HUES48 (cell line): ENCODE measurements at regions not wholly inside any gene's neighbourhood (a gene's known extent, or its start where the extent isn't known, plus 50 kb on each side); places are given as distances from the start of the nearest gene placed in this dataset.

Experiments
- H3K27ac ChIP-seq: one replicate; pipeline ENCODE4 v1.7.0; 2013; ENCODE audit warnings: low read depth, low read length, inconsistent platforms
- H3K27me3 ChIP-seq: 2 replicates; pipeline ENCODE4 v1.6.1; 2013; ENCODE audit warnings: mild to moderate bottlenecking, low read length; ENCODE audit not compliant: control insufficient read depth, insufficient read depth
- H3K36me3 ChIP-seq: 2 replicates; pipeline ENCODE4 v1.6.1; 2013; ENCODE audit warnings: low read length; ENCODE audit not compliant: control insufficient read depth, insufficient read depth
- H3K4me1 ChIP-seq: 2 replicates; pipeline ENCODE4 v1.6.1; 2013; ENCODE audit warnings: mild to moderate bottlenecking, low read length; ENCODE audit not compliant: control insufficient read depth, insufficient read depth
- H3K4me3 ChIP-seq: 2 replicates; pipeline ENCODE4 v1.5.1; 2013; ENCODE audit warnings: mild to moderate bottlenecking, low read depth, low read length
- H3K9ac ChIP-seq: 2 replicates; pipeline ENCODE4 v1.6.1; 2013; ENCODE audit warnings: mild to moderate bottlenecking, low read depth, low read length, moderate library complexity
- H3K9me3 ChIP-seq: 2 replicates; pipeline ENCODE4 v1.6.1; 2013; ENCODE audit warnings: low read length; ENCODE audit not compliant: control insufficient read depth, insufficient read depth

GRCh38 chr7:46653848-46654247 is 732.8 kb upstream of the IGFBP3 start:
- H3K27me3 ChIP-seq = no peaks in the 10 kb centered on the region
- H3K36me3 ChIP-seq = no peaks in the 10 kb centered on the region
- peaks cover 4% of the 10 kb centered on the region for H3K9me3 ChIP-seq
- no peak overlapping the region for H3K9ac ChIP-seq
- no peak overlapping the region for H3K27ac ChIP-seq
- H3K4me3 ChIP-seq = no peak overlapping the region
- H3K4me1 ChIP-seq = no peaks in the 10 kb centered on the region

DNA sequence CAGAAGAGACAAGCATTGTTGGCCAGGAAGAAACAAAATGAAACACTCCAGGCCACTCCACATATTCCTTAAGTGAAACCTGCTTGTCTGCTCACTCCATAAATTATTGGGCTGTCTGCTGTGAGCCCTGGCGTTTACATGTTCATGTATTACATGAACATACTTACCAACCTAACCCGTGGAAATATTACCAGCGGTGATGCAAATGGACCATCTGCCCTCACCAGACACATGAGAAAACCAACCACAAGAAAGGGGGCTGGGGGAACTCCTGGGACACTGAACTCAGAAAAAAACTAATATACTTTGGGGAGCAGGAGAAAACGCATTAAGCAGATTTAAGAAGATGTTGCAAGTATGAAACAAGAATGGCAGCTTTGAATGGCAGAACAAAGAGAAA is 731.2 kb upstream of the IGFBP3 start:
- no peaks in the 10 kb centered on the region for H3K4me1 ChIP-seq
- H3K4me3 ChIP-seq = no peak overlapping the region
- H3K9ac ChIP-seq = no peak overlapping the region
- no peaks in the 10 kb centered on the region for H3K36me3 ChIP-seq
- H3K9me3 ChIP-seq = peaks cover 6% of the 10 kb centered on the region
- no peak overlapping the region for H3K27ac ChIP-seq
- H3K27me3 ChIP-seq = no peaks in the 10 kb centered on the region

DNA sequence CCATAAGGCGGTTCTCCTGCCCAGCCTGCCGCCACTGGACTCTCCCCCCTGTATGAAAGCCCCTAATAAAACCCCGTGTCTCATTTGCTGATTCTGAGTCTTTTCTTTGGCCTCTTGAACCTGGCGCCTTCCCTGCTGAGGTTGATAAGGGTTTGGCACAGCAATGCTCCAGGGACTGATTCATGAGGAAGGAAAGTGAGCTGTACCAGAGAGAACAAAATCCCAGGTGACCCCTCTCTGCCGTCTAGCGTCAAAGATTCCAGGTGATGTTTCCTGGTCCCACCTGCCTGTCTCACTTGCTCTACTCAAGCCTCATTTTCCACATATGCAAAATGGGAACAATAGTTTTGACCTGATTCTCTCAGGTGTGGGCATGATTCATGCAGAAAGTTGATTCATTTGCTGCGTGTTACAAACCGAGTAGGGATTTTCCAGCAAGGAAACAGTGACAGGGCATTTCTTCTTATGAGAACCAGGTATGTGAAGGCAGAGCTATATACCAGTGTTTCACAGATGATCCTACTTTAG is 730.6 kb upstream of the IGFBP3 start:
- Histone ChIP-seq H3K27ac (no peak overlapping the region), H3K9ac (no peak overlapping the region)

DNA sequence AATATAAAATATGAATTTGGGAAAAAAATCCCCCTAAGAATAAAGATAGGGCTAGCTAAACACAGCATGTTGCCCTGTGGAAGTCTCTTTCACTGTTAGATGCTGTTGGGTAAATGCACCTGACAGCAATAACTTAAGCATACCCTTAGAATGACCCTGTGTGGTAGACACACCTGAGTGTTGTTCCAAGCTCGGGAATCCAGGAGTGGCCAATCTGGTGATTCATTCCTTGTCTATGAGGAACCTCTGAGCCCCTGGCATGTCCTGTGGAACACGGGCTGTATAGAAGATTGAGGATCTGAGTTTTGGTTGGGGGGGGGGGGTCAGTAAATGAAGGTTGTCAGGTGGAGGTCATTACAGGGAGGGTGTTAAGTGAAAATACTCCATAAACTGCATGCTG is 730.0 kb upstream of the IGFBP3 start:
- H3K9me3 ChIP-seq = peaks cover 6% of the 10 kb centered on the region
- H3K36me3 ChIP-seq = no peaks in the 10 kb centered on the region
- no peak overlapping the region for H3K27ac ChIP-seq
- H3K4me1 ChIP-seq = 0 out of 2 replicates have a peak, but pooled peaks cover under 1% of the 10 kb centered on the region
- H3K27me3 ChIP-seq = no peaks in the 10 kb centered on the region
- no peak overlapping the region for H3K4me3 ChIP-seq
- H3K9ac ChIP-seq = no peak overlapping the region

More for the DNA sequence above, 730.6 kb upstream of the IGFBP3 start:
- H3K4me1 ChIP-seq = no peaks in the 10 kb centered on the region
- no peaks in the 10 kb centered on the region for H3K27me3 ChIP-seq
- no peak overlapping the region for H3K4me3 ChIP-seq
- no peaks in the 10 kb centered on the region for H3K36me3 ChIP-seq
- H3K9me3 ChIP-seq = peaks cover 6% of the 10 kb centered on the region

DNA sequence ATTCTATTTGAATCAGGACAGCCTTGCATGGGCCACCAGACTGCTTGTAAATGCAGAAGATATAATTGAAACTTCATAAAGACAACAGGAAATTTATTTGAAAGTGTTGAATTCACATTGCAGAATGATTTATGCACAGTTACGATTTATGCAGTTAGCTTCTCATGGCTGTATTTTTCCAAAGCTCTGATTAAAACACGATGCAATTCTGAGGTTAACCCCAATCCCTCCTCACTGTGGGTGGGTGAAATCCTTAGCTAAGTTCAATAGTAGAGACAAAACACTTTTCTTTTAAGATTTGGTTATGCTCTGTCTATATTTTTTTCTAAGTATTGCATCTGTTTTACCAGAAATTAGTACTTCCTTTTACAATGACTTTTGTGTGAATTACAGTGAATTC is 728.8 kb upstream of the IGFBP3 start:
- no peak overlapping the region for H3K27ac ChIP-seq
- H3K9me3 ChIP-seq = peaks cover 6% of the 10 kb centered on the region
- 0 out of 2 replicates have a peak, but pooled peaks cover 4% of the 10 kb centered on the region for H3K4me1 ChIP-seq

DNA sequence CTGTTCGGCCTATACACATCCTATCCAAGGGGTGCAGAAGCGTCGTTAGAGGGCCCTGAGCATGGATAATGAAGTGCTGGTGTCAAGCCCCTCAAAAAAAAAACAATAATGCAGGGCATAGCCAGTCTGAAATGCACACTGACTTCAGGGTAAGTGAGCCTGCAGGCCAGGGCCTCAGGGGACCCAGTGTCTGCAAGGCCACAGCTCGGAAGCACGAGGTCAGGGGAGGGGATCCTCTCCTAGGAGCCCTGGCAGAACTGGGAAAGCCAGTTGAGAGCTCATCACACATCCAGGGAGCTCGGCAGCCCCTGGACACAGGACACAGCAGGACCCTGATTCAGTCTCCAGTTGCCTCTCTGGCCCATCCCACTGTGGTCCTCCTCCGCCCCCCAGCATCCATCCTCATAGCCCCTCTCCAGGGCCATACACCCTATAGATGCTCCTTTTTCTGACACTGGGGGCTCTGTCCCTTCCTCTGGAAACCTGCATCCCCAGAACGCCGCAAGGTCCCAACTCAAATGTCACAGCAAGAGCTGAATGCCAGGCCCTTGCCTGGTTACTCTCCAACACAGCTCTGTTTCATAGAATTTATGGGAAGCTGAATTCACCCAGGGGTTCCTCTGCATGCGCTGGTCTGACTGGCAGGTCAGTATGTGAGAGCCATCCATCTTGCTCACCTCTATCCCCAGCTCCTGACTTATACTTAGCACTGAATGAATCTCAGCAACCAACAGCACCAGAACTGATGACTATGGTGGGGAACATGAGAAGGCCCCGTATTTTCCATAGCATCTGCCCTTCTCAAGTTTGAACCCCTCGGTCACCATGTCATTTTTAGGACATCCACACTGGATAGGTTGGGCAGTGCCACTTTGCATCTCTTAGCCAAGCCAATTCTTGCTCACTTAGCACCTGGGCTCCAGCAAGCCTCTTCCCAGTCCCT is 717.0 kb upstream of the IGFBP3 start:
- no peaks in the 10 kb centered on the region for H3K4me1 ChIP-seq
- H3K9me3 ChIP-seq = no peaks in the 10 kb centered on the region
- no peak overlapping the region for H3K27ac ChIP-seq
- no peaks in the 10 kb centered on the region for H3K36me3 ChIP-seq
- no peak overlapping the region for H3K4me3 ChIP-seq
- H3K9ac ChIP-seq = no peak overlapping the region
- no peaks in the 10 kb centered on the region for H3K27me3 ChIP-seq

More for the DNA sequence above, 728.8 kb upstream of the IGFBP3 start:
- no peak overlapping the region for H3K4me3 ChIP-seq
- no peaks in the 10 kb centered on the region for H3K36me3 ChIP-seq
- H3K9ac ChIP-seq = no peak overlapping the region
- H3K27me3 ChIP-seq = no peaks in the 10 kb centered on the region

DNA sequence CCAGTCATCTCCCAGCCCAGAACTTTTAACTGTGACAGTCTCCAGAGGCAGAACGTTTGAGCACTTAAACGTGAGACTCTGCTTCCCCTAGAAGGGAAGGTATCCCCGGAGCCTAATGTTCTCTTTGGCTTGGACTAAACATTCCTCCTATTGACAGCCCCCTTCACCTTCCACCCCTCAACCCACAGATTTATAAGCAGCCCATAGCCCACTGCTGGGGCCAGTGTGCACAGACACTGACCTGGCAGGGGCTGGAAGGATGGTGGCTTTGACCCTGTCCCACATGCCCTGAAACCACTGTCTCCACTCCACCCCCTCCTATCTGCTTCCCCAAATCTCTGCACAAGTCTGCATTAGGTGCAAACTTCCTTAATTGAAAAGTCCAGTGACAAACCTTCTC is 715.0 kb upstream of the IGFBP3 start:
- Histone ChIP-seq H3K9me3 (no peaks in the 10 kb centered on the region), H3K4me3 (no peak overlapping the region), H3K9ac (no peak overlapping the region), H3K27me3 (no peaks in the 10 kb centered on the region), H3K27ac (no peak overlapping the region), H3K36me3 (no peaks in the 10 kb centered on the region), H3K4me1 (no peaks in the 10 kb centered on the region)

GRCh38 chr7:46633630-46634240 is 712.7 kb upstream of the IGFBP3 start:
- no peak overlapping the region for H3K9ac ChIP-seq
- no peak overlapping the region for H3K4me3 ChIP-seq
- H3K36me3 ChIP-seq = no peaks in the 10 kb centered on the region
- no peak overlapping the region for H3K27ac ChIP-seq
- no peaks in the 10 kb centered on the region for H3K4me1 ChIP-seq
- H3K27me3 ChIP-seq = no peaks in the 10 kb centered on the region
- no peaks in the 10 kb centered on the region for H3K9me3 ChIP-seq

- no peaks in the 10 kb centered on the region for H3K27me3 ChIP-seq
- H3K27ac ChIP-seq = no peak overlapping the region
- H3K36me3 ChIP-seq = no peaks in the 10 kb centered on the region
- no peak overlapping the region for H3K4me3 ChIP-seq
- H3K9ac ChIP-seq = no peak overlapping the region
- H3K9me3 ChIP-seq = no peaks in the 10 kb centered on the region
- no peaks in the 10 kb centered on the region for H3K4me1 ChIP-seq
These were observed 712.1 kb upstream of the IGFBP3 start for GRCh38 chr7:46633200-46633599.

GRCh38 chr7:46630031-46630430 is 709.0 kb upstream of the IGFBP3 start:
- H3K4me3 ChIP-seq = no peak overlapping the region

DNA sequence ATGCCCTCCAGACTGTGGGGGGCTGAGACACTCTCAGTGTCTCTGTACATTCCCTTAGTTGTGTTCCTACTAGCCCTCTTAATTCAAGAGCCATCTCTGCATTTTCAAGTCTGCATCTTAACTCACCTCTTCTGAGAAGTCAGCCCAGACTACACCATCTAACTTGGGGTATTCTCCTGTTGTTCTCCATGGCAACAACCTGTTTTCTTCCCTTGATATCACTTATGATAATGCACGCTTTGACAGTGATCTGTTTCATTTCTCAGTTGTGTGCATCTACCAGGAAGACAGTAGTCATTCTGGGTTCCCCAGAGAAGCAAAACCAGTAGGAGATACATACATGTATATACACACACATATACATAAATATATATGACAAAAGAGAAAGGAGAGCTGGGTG is 707.3 kb upstream of the IGFBP3 start:
- H3K4me1 ChIP-seq = peaks cover 10% of the 10 kb centered on the region
- no peaks in the 10 kb centered on the region for H3K27me3 ChIP-seq
- no peaks in the 10 kb centered on the region for H3K36me3 ChIP-seq
- H3K27ac ChIP-seq = no peak overlapping the region
- no peak overlapping the region for H3K4me3 ChIP-seq
- H3K9ac ChIP-seq = no peak overlapping the region
- H3K9me3 ChIP-seq = no peaks in the 10 kb centered on the region

More at GRCh38 chr7:46630031-46630430, 709.0 kb upstream of the IGFBP3 start:
- no peak overlapping the region for H3K27ac ChIP-seq
- no peaks in the 10 kb centered on the region for H3K36me3 ChIP-seq
- H3K27me3 ChIP-seq = no peaks in the 10 kb centered on the region
- H3K4me1 ChIP-seq = peaks cover 10% of the 10 kb centered on the region
- no peaks in the 10 kb centered on the region for H3K9me3 ChIP-seq
- H3K9ac ChIP-seq = no peak overlapping the region
